ENCODE measurements at regions not wholly inside any gene's neighbourhood (a gene's known extent, or its start where the extent isn't known, plus 50 kb on each side); places are given as distances from the start of the nearest gene placed in this dataset.
"Not testable (repeated sequence)": the region's sequence is repeated elsewhere in the genome, so short reads cannot be mapped to it uniquely, and the experiment has no call there.

DNA sequence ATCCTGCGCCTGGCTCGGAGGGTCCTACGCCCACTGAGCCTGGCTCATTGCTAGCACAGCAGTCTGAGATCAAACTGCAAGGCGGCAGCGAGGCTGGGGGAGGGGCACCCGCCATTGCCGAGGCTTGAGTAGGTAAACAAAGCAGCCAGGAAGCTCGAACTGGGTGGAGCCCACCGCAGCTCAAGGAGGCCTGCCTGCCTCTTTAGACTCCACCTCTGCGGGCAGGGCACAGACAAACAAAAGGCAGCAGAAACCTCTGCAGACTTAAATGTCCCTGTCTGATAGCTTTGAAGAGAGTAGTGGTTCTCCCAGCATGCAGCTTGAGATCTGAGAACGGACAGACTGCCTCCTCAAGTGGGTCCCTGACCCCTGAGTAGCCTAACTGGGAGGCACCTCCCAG, 71.9 kb upstream of the NMU start:
- TF ChIP-seq EZH2phosphoT487 (IDR thresholded peaks at IDR 0.05; ENCODE audit: low read depth); CTCF (IDR thresholded peaks at IDR 0.05; ENCODE audit: low read depth, low read length): not testable (repeated sequence)
